Kidney capillary endothelial cell (primary cell): ENCODE measurements at regions not wholly inside any gene's neighbourhood (a gene's known extent, or its start where the extent isn't known, plus 50 kb on each side); places are given as distances from the start of the nearest gene placed in this dataset.
"Not testable (repeated sequence)": the region's sequence is repeated elsewhere in the genome, so short reads cannot be mapped to it uniquely, and the experiment has no call there.

Experiments used
- DNase-seq: peaks from one replicate; pipeline ENCODE4 v3.0.0-alpha.2; 2018; ENCODE audit warnings: low spot score

DNA sequence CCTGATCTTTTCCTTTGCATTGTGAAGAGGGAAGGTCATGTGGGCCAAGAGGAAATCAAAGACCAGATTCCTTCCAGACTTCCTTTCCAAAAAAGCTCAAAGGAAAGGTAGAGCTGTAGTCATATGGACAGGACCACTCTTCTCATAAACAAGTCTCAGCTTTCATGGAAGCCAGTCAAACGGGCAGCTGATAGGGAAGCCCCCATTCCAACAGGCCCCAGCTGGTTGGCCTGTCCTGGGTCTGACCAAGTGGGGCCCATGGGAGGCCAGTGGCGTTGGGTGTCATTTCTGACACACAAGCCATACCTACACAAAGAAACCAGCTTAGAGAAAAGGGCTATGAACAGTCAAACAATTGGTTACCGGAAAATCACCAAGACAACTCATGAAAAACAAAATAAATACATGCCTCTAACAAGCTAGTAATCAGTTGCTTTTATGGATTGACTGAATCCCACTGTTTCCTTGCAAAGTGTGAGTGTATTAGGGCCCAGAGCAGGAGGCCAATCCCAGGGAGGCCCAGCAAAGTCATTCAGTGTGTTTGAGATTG lies 149.6 kb upstream of the MAMLD1 start:
- DNase-seq: peak; percentile 6

DNA sequence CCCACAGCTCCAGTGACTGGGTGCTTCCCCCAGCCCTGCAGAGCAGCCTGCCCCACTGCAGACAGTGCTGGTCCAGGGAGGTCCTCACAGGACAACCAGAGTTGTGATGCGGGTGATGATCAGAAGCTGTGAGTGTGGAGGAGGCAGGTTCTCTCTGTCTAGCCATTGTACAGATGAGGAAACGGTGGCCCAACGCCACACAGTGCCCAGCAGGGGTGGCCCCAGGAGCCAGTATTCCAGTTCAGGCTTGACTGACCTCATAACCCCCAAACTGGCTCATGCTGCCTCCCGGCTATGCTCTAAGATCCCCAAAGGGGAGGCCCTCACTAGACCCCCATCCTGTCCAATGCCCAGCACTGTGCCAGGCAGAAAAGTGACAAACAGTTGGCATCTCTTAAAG lies 147.1 kb upstream of the MAMLD1 start:
- not testable (repeated sequence) for DNase-seq

DNA sequence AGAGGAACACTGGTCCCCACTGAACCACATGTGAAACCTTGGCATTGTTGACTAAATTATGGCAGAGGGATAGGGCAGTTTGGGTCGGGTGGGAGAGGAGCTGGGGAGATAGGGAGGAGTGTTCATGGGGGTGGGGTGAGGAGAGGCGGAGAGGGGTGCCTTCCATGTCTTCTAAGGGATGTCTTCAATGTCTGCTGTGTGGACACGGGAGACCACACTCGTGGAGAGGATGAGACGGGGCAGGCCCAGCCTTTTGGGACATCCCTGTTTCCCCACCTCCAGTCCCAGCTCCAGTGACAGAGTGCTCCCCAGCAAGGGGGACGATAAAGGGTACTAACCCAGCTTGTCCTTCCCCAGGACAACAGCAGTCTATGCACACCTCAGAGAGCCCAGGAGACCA lies 146.4 kb upstream of the MAMLD1 start:
- no peak for DNase-seq

DNA sequence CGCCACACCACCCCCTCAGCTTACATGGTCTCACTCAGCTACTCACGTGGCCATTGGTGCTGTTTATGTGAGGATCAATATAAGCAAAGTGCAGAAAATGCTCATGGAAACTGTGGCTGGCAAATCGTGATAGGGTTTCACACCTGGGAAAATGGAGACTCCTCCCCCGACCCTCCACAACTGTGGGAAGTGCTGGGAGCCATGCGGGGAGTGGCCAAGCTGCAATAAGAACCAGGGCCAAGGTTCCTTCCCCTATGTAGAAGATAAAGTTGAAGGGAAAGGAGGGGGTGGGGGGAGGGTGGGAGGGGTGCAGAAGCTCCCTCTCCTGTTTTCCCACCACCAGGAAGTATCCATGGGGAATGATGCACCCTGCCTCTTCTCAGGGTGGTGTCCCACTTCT lies 145.5 kb upstream of the MAMLD1 start:
- DNase-seq: no peak

DNA sequence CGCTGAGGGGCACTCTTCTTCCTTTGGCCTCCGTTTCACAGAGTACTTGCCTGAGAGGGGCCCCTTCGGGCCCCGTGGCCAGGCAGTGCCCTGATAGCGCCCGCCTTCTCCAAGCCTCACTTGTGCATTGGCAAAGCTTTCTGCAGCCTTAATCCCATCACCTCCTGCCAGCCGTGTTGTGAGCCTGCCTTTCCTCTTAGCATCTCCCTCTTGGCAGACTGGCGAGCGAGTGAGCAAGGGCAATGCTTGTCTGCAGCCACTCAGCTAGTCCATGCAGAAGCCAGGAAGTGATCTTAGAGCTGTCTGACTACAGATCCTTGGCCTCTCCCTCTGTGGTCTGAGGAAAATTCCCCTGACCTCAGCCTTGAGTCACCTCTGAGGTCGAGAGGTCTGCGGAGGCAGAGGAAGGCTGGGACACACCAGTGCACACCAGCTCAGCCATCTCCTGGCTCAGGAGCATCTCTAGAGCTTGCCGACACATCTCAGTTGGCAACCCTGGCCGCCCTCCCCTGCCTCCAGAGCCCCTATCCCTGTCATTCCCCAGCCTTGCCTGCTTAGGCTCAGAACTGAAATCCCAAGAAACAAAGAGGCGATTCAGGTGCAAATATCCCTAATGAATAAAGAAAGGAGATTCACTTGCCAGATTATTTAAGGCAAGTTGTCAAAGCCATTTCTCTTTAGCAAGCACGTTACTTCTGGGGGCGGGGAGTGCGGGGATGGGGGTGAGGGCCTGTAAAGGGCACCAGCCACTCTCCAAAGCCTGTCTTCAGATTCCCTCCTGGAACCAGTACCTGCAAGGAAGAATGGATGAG lies 143.5 kb upstream of the MAMLD1 start:
- peak; percentile 20 for DNase-seq

DNA sequence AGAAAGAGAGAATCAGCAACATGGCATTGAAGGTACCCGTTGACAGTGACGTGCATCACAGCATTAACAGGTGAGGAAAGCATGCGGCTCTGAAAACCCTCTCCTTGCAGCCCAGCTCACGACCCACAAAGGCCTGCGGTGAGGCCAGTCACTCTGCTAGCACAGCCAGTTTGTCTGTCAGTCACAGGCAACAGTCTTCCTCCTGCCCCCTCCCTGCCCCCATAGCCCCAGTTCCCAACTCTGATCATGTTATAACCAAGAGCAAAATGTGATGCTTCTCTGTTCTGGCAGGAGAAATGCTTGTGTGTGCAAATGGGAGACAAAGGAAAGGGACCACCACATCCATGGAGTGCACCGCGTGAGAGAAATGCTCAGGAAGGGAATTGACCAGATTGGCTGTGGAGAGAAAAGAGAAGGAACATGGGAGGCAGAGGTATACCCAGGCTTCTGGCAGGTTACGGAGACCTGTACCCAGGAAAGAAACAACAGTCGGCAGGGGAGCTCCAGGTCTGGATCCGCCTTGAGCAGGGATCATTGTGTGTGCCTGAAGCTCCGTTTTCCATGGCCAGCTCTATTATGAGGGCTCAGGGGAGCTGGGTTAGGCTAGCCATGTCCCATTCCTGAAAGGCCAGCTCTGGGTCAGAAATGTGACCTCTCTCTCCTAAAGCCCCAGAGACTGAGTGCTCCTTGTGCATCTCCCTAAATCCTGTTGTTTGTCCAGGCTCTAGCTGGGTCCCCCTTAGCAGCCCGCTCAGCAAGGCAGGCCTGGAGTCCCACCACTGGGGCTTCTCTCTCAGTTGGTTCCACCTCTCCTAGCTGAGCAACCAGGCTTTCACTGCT lies 139.7 kb upstream of the MAMLD1 start:
- no peak for DNase-seq

DNA sequence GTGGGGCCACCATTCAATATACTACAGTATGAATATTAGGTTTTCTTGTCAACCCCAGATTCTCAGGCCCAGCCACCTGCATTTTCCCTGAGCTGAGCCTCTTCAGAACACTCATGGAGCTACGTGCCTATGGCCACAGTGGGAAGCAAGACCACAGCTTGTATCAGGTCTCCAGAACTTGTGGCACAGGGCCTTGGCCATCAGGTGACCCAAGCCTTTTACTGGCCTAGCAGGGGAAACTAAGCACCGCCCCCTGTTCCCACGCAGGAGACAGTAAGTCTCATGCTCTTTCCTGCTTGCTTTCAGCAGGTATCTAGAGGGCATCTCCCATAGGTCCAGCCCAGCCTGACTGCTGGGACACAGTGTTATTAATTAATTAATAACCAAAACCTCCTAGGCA lies 138.4 kb upstream of the MAMLD1 start:
- no peak for DNase-seq

DNA sequence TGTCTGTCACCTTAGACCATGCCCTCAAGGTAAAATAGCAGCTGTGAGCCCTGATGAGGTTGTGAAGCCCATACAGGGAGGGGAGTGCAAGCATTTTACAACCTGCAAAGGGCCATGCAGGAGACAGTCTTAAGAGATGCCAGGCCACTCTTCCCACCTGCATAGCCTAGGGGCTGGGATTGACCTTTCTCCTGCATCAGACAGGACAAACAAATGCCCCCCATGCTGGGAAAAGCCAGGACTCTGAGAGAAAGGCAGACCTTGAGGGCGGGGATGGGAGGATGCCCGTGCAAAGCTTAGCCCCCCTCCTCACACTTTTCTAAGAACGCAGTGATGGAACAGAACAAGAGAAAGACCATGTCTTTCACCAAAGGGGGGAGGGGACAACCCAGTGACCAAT lies 137.9 kb upstream of the MAMLD1 start:
- no peak for DNase-seq

DNA sequence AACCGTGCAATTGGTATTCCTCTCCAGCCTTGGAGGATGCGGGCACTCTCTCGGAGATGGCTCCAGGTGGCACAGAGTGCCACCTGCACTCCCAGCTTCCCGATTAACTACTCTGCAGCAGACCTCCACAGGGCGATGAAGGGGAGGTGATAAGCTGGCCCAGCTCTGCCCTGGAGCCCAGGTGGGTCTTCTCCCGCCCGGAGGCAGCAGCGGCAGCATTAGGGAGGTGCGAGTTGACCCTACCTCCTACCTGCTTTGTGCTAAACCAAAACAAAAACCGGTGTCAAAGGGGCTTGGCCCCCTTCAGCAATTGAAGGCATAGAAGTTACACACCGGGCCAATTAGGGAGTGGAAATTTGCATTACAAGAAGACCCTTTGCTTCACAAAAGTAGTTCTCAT lies 137.4 kb upstream of the MAMLD1 start:
- DNase-seq: no peak

DNA sequence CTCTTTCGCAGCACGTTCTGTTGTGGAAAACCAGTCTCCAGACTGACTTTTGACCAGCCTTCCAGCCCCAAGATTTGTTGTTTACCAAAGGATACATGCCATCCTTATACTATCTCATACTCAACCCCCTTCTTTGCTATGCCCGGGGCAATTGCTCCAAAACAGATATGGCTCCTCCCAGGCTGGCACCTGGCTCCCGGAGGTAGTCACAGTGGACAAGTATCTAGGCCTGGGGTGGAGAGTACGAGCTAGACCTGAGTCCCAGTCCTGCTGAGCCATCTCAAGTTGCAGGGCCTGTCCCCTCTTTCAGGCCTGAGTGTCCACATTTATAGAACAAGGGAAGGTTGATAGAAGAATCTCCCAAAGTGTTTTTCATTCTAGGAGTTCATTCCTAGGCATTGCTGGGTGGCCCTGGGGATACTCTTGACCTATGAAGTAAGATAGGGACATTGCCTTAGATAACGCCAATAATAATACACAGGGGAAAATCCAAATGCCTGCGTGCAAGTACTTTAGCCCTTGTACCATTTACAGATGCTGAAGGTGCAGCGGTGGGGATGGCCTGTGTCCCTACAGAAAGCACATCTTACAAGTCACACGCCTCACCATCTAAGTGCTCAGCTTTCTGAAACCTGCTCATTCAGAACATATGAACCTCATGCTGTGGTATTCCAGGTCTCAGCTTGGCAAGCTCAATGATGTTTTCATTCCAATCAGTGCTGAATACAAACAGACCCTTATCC lies 136.7 kb upstream of the MAMLD1 start:
- DNase-seq: no peak

DNA sequence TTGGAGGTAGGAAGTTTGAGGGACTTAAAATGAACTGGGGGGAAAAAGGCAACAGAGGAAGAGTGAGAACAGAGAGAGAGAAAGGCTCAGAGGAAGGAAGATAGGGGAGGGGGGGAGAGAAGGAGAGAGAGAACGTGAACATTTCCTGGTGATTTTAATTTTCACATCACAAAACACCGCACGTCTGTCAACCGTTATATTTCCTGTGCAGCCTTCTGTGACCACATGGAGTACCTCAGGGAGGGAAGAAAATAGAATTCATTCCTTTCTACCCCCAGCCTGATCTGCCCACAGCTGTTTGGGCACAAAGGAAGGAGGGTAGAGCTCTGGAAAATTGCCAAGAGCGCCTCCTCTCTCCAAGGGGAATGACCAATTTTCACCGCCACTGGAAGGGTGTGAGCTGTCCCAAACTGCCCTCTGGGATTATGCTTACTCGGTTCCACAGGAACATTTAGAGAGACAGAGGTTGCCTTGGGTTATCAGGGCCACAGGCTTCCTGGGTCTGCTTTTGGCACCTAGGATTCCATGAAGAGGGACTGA lies 135.7 kb upstream of the MAMLD1 start:
- no peak for DNase-seq

DNA sequence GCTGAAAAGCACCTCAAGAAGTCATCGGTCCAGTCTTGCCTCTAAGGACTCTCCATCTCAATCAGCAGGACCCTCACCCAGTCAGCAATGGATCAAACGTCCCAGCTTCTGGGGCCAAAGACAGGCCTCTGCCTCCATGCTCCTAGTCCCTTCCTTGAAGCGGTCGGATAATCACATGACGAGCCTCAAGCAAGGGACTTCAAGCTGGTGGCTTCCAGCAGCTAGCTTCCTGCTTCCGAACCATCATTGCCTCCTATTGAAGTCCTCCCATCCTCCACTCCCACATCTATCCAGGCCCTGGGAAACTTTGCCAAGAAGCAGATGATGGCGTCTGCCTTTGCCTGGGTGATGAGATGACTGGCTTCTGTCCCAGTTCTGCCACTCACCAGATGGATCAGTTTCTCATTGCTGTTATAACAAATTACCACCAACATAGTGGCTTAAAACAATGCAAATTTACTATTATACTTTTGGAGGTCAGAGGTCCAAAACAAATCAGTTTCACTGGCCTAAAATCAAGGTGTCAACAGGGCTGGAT lies 135.2 kb upstream of the MAMLD1 start:
- DNase-seq: no peak

DNA sequence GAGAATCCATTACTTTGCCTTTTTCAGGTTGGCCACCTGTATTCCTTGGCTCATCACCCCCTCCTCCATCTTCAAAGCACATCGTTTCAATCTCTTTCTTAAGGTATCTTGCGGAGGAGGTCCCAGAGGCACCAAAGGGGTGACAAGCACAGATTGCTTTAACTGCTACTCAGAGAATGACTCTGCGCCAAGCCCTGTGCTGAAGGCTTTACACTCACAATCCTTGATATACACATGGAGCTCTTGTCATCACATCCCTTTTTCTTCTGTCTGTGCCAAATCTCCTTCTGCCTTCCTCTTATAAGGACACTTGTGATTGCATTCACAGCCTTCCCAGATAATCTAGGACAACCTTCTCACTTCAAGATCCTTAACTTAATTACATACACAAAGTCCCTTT lies 134.7 kb upstream of the MAMLD1 start:
- DNase-seq: no peak

DNA sequence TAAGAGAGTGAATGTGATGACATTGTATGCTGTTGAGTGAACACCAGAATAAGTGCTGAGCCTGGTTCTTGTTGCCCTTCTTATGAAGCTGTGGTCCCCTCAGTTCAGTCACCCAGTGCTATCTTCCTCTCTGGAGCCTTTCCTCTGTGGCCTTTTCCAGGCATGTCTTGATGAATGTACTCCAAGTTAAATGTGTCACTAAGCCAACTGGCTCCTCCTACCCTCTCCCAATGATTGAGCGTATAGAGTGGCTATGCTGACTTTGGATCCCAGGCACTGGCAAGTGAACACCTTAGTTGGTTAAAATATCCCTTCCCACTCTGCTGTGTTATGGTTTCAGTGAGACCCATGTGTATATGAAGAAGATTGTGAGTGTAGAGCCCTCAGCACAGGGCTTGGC lies 134.1 kb upstream of the MAMLD1 start:
- DNase-seq: no peak

DNA sequence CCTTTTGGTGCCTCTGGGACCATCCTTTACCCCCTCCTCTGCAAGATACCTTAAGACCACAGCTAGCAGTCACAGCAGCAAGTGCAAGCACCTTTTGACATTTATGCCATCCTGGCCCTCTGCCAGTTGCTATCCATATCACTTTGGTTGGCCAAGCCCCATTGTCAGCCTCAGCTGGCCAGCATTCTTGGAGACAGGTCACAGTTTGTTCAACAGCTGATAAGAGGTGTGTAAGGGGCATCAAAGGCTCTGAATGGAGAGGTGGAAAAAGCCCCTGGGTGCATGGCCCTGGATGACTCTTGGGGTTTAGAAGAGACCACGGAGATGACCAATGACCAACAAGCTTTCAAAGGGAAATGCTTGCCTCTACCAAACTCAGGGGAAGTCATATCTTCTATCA lies 133.6 kb upstream of the MAMLD1 start:
- DNase-seq: no peak

DNA sequence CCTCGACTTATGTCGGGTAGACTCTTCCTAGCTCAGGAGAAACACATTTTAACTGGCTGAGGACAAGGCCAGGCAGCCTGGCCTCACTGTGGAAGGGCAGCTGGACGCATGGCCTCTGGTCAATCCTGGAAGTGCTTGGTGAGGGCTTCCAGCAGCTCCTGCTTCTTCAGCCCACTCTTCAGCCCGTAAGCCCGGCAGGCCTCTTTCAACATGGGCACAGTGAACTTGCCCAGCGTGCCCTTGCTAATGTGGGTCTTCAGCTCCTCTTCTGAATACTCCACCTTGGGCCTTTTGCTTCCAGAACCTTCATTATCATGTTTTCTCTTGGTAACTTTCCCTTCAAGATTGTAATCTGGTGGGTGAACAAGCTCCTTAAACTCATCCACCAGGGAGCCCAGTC lies 132.2 kb upstream of the MAMLD1 start:
- DNase-seq: not testable (repeated sequence)

DNA sequence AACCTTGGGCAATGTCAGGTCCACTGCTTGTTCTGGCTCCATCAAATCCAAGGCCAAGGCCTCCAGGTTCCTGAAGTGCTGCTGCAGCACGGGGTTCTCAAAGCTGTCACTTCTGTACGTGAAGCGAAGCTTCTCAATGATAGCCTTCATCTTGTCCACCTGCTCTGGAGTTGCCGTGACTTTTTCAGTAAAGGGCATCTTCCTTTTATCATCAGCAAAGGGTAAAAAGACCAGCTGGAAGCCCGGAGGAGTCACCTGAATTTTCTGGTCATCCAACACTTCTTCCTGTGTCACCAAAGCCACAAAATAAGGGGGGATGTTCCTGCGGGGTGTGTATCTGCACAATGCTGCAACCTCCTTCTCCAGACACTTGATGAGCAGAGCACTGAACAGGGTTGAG lies 131.7 kb upstream of the MAMLD1 start:
- DNase-seq: not testable (repeated sequence)

DNA sequence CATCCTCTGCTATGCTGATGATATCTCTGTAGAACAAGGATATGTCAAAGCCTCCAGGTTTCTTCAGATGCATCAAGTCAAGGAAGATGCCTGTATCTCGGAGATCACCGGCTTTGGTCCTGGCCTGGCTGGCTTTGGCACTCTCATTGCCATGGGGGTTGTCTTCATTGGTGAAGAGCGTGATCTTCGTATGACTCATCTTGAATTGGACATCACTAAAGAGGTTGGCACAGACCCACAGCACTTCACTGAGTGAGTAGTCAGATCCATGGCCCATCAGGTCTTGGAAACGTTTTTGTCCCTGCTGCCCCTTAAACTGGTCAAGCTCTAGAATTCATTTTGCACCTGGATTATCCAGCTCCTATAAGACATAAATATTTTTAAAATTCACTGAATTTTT lies 130.9 kb upstream of the MAMLD1 start:
- DNase-seq: not testable (repeated sequence)

DNA sequence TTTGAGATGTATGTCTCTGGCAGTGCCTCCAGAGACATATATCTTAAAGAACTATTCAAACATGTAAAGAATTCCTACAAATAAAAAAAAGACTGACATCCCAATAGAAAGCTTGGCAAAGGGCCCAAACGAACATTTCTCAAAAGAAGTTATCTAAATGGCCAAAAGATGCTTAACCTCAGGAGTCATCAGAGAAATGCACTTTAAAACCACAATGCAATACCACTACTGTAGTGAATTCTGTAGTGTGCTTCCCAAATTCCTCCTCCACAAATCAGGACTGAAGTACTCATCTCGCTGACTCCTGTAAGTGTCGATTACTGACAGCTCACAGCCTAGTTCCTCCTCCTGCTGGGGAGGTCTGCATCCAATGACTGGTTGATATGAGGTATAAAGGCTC lies 129.0 kb upstream of the MAMLD1 start:
- no peak for DNase-seq

DNA sequence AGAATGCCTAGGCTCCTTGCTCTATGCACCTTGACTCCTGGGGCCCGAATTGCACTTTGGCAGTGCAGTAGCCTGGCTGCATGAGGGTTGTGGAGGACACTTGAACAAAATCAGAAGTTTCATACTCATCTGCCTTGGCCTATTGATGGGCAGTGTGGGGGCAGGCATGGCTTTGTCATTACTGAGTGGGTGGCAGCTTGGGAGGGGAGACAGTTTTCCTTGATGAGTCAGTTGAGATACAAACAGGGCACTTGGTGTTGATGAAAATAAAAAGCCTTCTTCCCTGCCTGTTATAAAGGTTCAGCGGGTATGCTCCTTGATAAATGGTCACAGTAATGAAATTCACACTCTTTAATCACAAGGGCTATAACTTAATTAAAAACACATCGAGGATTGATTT lies 126.8 kb upstream of the MAMLD1 start:
- DNase-seq: no peak

DNA sequence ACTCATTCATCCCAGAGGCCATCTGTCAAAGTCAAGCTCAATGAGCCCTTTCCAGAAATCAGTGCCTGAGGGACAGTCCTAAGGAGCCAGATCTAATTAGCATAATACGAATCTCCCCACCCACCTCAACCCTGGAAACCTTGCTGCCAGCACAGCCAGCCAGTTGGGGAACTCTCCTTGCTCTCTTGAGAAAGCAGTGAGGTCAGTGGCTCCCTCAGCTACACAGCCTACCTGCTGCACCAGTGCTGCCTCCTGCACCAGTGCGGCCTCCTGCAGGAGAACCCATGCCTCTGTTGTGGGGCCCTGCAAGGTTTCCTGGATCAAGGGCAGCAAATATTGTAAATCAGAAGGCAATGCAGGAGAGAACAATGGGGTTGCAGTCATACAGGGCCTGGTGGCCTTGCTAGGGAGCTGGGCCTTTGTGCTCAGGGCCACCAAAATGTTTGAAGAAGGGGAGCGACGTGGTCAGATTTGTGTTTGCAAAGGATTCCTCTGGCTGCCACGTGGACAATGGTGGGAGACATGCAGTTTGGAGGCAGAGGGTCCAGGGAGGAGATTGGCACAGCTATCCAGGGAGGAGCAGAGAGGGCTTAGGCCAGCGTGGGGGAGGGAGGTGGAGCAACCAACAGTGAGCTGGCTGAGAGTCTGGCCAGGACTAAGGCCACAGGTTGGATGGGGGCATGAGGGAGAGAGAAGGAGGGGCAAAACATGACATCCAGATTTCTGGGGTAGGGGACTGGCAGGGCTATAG lies 124.3 kb upstream of the MAMLD1 start:
- no peak for DNase-seq
